Ascending aorta (tissue), 2 donors: ENCODE measurements at regions not wholly inside any gene's neighbourhood (a gene's known extent, or its start where the extent isn't known, plus 50 kb on each side); places are given as distances from the start of the nearest gene placed in this dataset.

ENCODE experiments used
- DNase-seq, 2 donors: peaks; one replicate each; pipeline ENCODE4 v3.0.0-alpha.2; 2019; ENCODE audit warnings: low spot score in 2 of 2
- H3K27ac ChIP-seq, 2 donors: fragments of 200-600 bp; sonication (generic); one replicate each; pipeline ENCODE4 v1.5.1; 2016 to 2017; ENCODE audit warnings: mild to moderate bottlenecking in 1 of 2
- H3K27me3 ChIP-seq: fragments of 200-600 bp; sonication (generic); one replicate; pipeline ENCODE4 v1.5.1; 2017
- H3K36me3 ChIP-seq, 2 donors: fragments of 200-600 bp; sonication (generic); one replicate each; pipeline ENCODE4 v1.5.1; 2016
- H3K4me1 ChIP-seq, 2 donors: fragments of 200-600 bp; sonication (generic); one replicate each; pipeline ENCODE4 v1.5.1; 2016 to 2017; ENCODE audit warnings: mild to moderate bottlenecking in 1 of 2
- H3K4me3 ChIP-seq, 2 donors: fragments of 200-600 bp; sonication (generic); one replicate each; pipeline ENCODE4 v1.5.1; 2016 to 2017; ENCODE audit warnings: mild to moderate bottlenecking in 1 of 2
- H3K9me3 ChIP-seq, 2 donors: fragments of 200-600 bp; sonication (generic); one replicate each; pipeline ENCODE4 v1.5.1; 2016
- intact Hi-C: fragments of 100-400 bp; cut with DNase I; formaldehyde crosslinking; loops from one replicate; pipeline ENCODE4 v1.15.1; 2023
- TF ChIP-seq, protein P1 (sequence below), 3 experiments: fragments of 200-600 bp in 2 of 3; fragments of 450-650 bp in 1 of 3; sonication (generic) in 2 of 3; IDR thresholded peaks; one replicate each; pipeline ENCODE4 v1.5.1; 2016 to 2019; ENCODE audit warnings: antibody characterized with exemption in 3 of 3, mild to moderate bottlenecking in 1 of 3, moderate library complexity in 1 of 3

GRCh38 chr14:101075025-101075800 lies 171.7 kb upstream of the RTL1 start:
- H3K4me1 ChIP-seq, result no peaks in the 10 kb centered on the region
- DNase-seq, result peak in 1 of 2 donors; percentile 35
- H3K9me3 ChIP-seq, result no peaks in the 10 kb centered on the region
- H3K36me3 ChIP-seq, result no peaks in the 10 kb centered on the region
- H3K27ac ChIP-seq, result no peak overlapping the region
- TF ChIP-seq, protein P1, sequence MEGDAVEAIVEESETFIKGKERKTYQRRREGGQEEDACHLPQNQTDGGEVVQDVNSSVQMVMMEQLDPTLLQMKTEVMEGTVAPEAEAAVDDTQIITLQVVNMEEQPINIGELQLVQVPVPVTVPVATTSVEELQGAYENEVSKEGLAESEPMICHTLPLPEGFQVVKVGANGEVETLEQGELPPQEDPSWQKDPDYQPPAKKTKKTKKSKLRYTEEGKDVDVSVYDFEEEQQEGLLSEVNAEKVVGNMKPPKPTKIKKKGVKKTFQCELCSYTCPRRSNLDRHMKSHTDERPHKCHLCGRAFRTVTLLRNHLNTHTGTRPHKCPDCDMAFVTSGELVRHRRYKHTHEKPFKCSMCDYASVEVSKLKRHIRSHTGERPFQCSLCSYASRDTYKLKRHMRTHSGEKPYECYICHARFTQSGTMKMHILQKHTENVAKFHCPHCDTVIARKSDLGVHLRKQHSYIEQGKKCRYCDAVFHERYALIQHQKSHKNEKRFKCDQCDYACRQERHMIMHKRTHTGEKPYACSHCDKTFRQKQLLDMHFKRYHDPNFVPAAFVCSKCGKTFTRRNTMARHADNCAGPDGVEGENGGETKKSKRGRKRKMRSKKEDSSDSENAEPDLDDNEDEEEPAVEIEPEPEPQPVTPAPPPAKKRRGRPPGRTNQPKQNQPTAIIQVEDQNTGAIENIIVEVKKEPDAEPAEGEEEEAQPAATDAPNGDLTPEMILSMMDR (IDR thresholded peaks at IDR 0.05), result no peak
- intact Hi-C loops, result no loop called here
- peaks cover 10% of the 10 kb centered on the region for H3K27me3 ChIP-seq
- H3K4me3 ChIP-seq, result no peak overlapping the region

GRCh38 chr14:101075801-101076413 lies 172.4 kb upstream of the RTL1 start:
- H3K9me3 ChIP-seq, result no peaks in the 10 kb centered on the region
- no peaks in the 10 kb centered on the region for H3K4me1 ChIP-seq
- peak in 1 of 2 donors; percentile 37 for DNase-seq
- TF ChIP-seq, protein P1 (IDR thresholded peaks at IDR 0.05), result no peak
- H3K27me3 ChIP-seq, result peaks cover 10% of the 10 kb centered on the region
- H3K27ac ChIP-seq, result no peak overlapping the region
- intact Hi-C loops, result no loop called here
- no peaks in the 10 kb centered on the region for H3K36me3 ChIP-seq
- no peak overlapping the region for H3K4me3 ChIP-seq

GRCh38 chr14:101076451-101077198 lies 173.1 kb upstream of the RTL1 start:
- Histone ChIP-seq H3K36me3 (no peaks in the 10 kb centered on the region), H3K4me1 (no peaks in the 10 kb centered on the region), H3K27me3 (peaks cover 10% of the 10 kb centered on the region), H3K4me3 (no peak overlapping the region), H3K27ac (no peak overlapping the region), H3K9me3 (no peaks in the 10 kb centered on the region)
- intact Hi-C loops, result no loop called here
- peak in 1 of 2 donors; percentile 47 for DNase-seq
- TF ChIP-seq, protein P1 (IDR thresholded peaks at IDR 0.05), result no peak

DNA sequence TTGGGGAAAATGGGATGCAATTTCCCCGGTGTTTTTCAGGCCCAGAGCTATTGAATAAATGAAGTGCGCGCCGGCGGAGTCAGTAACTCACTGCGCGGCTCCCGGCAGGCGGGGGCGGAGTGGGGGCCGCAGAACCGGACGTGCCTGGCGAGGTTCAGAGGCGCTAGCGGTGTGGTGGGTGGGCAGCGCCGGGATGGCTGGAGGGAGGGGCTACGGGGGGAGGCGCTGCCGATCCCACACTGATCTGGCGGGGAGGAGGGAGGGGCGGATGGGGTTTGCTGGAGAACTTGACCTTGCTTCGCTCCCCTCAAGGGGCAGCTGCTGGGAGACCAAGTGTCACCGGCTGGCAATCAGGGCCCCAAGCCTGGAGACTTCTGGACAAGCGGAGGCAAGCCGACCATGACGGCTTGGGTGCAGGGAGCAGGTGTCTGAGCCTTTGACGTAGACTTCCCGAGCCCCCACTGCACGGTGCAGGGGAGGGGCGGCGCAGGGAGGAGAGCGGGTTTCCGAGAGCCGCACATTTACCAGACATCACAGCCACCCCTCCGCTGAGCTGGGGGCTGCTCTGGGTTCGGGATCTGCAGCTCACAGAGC lies 174.1 kb upstream of the RTL1 start:
- TF ChIP-seq, protein P1 (IDR thresholded peaks at IDR 0.05), result no peak
- Histone ChIP-seq H3K4me3 (peak overlapping the region in 1 of 2 donors; percentile 15), H3K36me3 (no peaks in the 10 kb centered on the region)

DNA sequence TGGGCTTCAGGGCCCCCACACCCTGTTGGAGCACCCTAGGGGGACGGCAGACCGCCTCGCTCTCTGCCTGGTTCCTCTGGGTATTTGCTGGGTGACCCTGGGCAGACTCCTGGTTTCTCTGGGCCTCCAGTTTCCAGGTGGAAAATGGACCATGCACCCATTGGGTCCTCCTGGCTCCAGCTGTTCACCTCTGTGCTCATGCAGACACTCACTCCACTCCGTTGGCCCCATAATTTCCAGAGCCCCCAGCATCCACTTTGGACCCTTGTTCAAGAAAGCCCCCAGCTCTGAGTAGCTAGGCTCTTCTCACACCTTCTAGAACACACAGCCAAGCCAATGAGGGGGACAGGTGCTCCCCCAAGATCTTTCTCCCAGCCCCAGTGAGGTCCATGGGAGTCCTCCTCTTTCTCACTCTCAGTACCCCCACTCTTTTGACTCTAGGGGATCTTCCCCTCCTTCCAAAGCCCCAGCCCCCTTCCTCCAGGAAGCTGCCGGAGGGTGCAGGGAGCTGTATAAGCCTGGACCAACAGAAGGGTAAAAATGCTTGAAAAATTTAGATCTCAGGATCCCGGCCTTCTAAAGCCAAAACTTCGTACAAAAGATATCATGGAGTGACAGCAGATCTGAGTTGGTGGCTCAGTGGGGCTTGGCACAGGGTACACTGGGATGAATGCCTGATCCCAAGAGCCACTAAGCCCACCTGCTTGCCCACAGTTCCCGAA lies 174.8 kb upstream of the RTL1 start:
- Histone ChIP-seq H3K27me3 (peaks cover 10% of the 10 kb centered on the region), H3K4me1 (no peaks in the 10 kb centered on the region), H3K36me3 (no peaks in the 10 kb centered on the region), H3K27ac (no peak overlapping the region), H3K9me3 (no peaks in the 10 kb centered on the region), H3K4me3 (no peak overlapping the region)
- intact Hi-C loops, result no loop called here
- TF ChIP-seq, protein P1 (IDR thresholded peaks at IDR 0.05), result no peak
- DNase-seq, result no peak

More for the DNA sequence above, 174.1 kb upstream of the RTL1 start:
- Histone ChIP-seq H3K27ac (no peak overlapping the region), H3K9me3 (no peaks in the 10 kb centered on the region), H3K27me3 (peaks cover 10% of the 10 kb centered on the region), H3K4me1 (no peaks in the 10 kb centered on the region)
- DNase-seq, result peak in 1 of 2 donors; percentile 55
- intact Hi-C loops, result no loop called here
